ENCODE measurements at regions not wholly inside any gene's neighbourhood (a gene's known extent, or its start where the extent isn't known, plus 50 kb on each side); places are given as distances from the start of the nearest gene placed in this dataset.

GRCh38 chr1:232301246-232301645, 328.7 kb downstream of the SIPA1L2 start:
- POLR2A ChIA-PET = interaction anchor here (0.6 kb wide), 1 partner anchor 365 kb away, joined by 3 read pairs; no protein-coding TSS in a partner anchor
- FAIRE-seq (no peak), ATAC-seq (no peak), DNase-seq (ENCODE audit: extremely low read depth in 1 of 4, low spot score in 3 of 4) (no peak)
- intact Hi-C loops (cut with micrococcal nuclease) (no loop called here), in situ Hi-C loops (cut with MboI) (no loop called here)
- Histone ChIP-seq H3K9ac (ENCODE audit: insufficient read depth in 1 of 2, low read depth in 2 of 2, low read length in 2 of 2) (no peak overlapping the region), H3K9me1 (ENCODE audit: control insufficient read depth, insufficient read depth, low read length) (no peaks in the 10 kb centered on the region), H3K79me2 (ENCODE audit: control insufficient read depth, insufficient read depth, low read length) (no peaks in the 10 kb centered on the region), H3K4me2 (ENCODE audit: insufficient read depth, low read length) (no peak overlapping the region), H2AFZ (ENCODE audit: low read depth, low read length) (no peak overlapping the region), H3K27ac (ENCODE audit: extremely low read depth, low read depth, low read length) (no peak overlapping the region), H3K4me3 (no peak overlapping the region), H3K27me3 (ENCODE audit: control insufficient read depth in 2 of 2, insufficient read depth in 2 of 2, low read length in 2 of 2) (no peaks in the 10 kb centered on the region), H3K9me3 (replicated peaks; ENCODE audit: control insufficient read depth, insufficient read depth, low read depth, low read length) (no peaks in the 10 kb centered on the region; the same call in 1 of the 2 replicates), H3K4me1 (replicated peaks in 1 of 2; ENCODE audit: control insufficient read depth in 2 of 2, insufficient read depth in 2 of 2, low read length in 2 of 2) (no peaks in the 10 kb centered on the region), H3K36me3 (ENCODE audit: control insufficient read depth, insufficient read depth, low read length) (no peaks in the 10 kb centered on the region), H4K20me1 (replicated peaks; ENCODE audit: control insufficient read depth, insufficient read depth, low read length) (no peaks in the 10 kb centered on the region)
- TF ChIP-seq ZNF75A (CRISPR knock-in tag; IDR thresholded peaks at IDR 0.05) (no peak), ZBTB33 (CRISPR knock-in tag; IDR thresholded peaks at IDR 0.05) (no peak), GABPB1 (CRISPR knock-in tag; IDR thresholded peaks at IDR 0.05) (no peak), PREB (CRISPR knock-in tag; IDR thresholded peaks at IDR 0.05) (no peak), NELFE (IDR thresholded peaks at IDR 0.05; ENCODE audit: insufficient read depth, insufficient read length) (no peak), ZBTB26 (CRISPR knock-in tag; IDR thresholded peaks at IDR 0.05) (no peak)
- TF ChIP-seq, protein P1, sequence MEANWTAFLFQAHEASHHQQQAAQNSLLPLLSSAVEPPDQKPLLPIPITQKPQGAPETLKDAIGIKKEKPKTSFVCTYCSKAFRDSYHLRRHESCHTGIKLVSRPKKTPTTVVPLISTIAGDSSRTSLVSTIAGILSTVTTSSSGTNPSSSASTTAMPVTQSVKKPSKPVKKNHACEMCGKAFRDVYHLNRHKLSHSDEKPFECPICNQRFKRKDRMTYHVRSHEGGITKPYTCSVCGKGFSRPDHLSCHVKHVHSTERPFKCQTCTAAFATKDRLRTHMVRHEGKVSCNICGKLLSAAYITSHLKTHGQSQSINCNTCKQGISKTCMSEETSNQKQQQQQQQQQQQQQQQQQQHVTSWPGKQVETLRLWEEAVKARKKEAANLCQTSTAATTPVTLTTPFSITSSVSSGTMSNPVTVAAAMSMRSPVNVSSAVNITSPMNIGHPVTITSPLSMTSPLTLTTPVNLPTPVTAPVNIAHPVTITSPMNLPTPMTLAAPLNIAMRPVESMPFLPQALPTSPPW (CRISPR knock-in tag; IDR thresholded peaks at IDR 0.05) = no peak
- TF ChIP-seq, protein P2, sequence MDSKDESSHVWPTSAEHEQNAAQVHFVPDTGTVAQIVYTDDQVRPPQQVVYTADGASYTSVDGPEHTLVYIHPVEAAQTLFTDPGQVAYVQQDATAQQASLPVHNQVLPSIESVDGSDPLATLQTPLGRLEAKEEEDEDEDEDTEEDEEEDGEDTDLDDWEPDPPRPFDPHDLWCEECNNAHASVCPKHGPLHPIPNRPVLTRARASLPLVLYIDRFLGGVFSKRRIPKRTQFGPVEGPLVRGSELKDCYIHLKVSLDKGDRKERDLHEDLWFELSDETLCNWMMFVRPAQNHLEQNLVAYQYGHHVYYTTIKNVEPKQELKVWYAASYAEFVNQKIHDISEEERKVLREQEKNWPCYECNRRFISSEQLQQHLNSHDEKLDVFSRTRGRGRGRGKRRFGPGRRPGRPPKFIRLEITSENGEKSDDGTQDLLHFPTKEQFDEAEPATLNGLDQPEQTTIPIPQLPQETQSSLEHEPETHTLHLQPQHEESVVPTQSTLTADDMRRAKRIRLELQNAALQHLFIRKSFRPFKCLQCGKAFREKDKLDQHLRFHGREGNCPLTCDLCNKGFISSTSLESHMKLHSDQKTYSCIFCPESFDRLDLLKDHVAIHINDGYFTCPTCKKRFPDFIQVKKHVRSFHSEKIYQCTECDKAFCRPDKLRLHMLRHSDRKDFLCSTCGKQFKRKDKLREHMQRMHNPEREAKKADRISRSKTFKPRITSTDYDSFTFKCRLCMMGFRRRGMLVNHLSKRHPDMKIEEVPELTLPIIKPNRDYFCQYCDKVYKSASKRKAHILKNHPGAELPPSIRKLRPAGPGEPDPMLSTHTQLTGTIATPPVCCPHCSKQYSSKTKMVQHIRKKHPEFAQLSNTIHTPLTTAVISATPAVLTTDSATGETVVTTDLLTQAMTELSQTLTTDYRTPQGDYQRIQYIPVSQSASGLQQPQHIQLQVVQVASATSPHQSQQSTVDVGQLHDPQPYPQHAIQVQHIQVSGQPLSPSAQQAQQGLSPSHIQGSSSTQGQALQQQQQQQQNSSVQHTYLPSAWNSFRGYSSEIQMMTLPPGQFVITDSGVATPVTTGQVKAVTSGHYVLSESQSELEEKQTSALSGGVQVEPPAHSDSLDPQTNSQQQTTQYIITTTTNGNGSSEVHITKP (IDR thresholded peaks at IDR 0.05; ENCODE audit: partially characterized antibody) = no peak
- CTCF ChIA-PET (ENCODE audit: low intra/inter-chr PET ratio) = no interaction called here
- WGBS (ENCODE audit: insufficient coverage, low coverage, missing lambda C conversion rate) = 1% methylated on average over 8 of the region's 8 CpGs
- no TSS peak for BruUV-seq (replicated peaks)

Data from K562 (cell line).